OCI-LY7 (cell line): ENCODE measurements at regions not wholly inside any gene's neighbourhood (a gene's known extent, or its start where the extent isn't known, plus 50 kb on each side); places are given as distances from the start of the nearest gene placed in this dataset.

Source experiments
- BruUV-seq: library from RNA; stranded (reverse); fragments of 400-500 nt; replicated peaks from 2 replicates; lab custom pipeline; 2021; lab: Mats Ljungman, UMichigan
- CTCF ChIA-PET: fragments of 300-600 bp; sonication (Branson Sonifier 250); formaldehyde crosslinking; loops from one replicate; lab custom pipeline; 2022; ENCODE audit warnings: antibody characterized with exemption; ENCODE audit not compliant: unreplicated experiment; lab: Charles Lee
- POLR2A ChIA-PET: fragments of 300-600 bp; sonication (Branson Sonifier 250); formaldehyde crosslinking; loops from one replicate; lab custom pipeline; 2022; ENCODE audit warnings: antibody characterized with exemption; lab: Charles Lee
- DNase-seq: peaks from one replicate; pipeline ENCODE4 v3.0.0-alpha.2; 2015; ENCODE audit warnings: low spot score
- H2AFZ ChIP-seq: fragments of 200-600 bp; sonication (generic), shearing (Covaris generic); 2 replicates; pipeline ENCODE4 v1.6.1; 2014; ENCODE audit warnings: mild to moderate bottlenecking, antibody characterized with exemption, low read length, moderate library complexity
- H3K27ac ChIP-seq: fragments of 200-600 bp; sonication (generic); 2 replicates; pipeline ENCODE4 v1.5.1; 2014; ENCODE audit warnings: mixed run types, low read depth, mild to moderate bottlenecking, moderate library complexity, low read length, inconsistent platforms; ENCODE audit not compliant: poor library complexity, severe bottlenecking
- H3K36me3 ChIP-seq: fragments of 200-600 bp; sonication (generic); 2 replicates; pipeline ENCODE4 v1.6.1; 2014; ENCODE audit warnings: mild to moderate bottlenecking, antibody characterized with exemption, low read length, moderate library complexity, mixed read lengths; ENCODE audit not compliant: insufficient read depth
- H3K4me1 ChIP-seq: fragments of 200-600 bp; sonication (generic); 2 replicates; pipeline ENCODE4 v1.5.1; 2014; ENCODE audit warnings: mild to moderate bottlenecking, low read length; ENCODE audit not compliant: insufficient read depth, poor library complexity, severe bottlenecking
- H3K4me2 ChIP-seq: fragments of 200-600 bp; sonication (generic); 2 replicates; pipeline ENCODE4 v1.6.1; 2014; ENCODE audit warnings: mild to moderate bottlenecking, low read length
- H3K4me3 ChIP-seq: fragments of 200-600 bp; sonication (generic); 2 replicates; pipeline ENCODE4 v1.5.1; 2014; ENCODE audit warnings: mild to moderate bottlenecking, low read depth, low read length; ENCODE audit not compliant: poor library complexity, severe bottlenecking
- H3K79me2 ChIP-seq: fragments of 200-600 bp; sonication (generic); 2 replicates; pipeline ENCODE4 v1.6.1; 2016; ENCODE audit warnings: low read depth, mild to moderate bottlenecking, low read length, moderate library complexity, mixed read lengths; ENCODE audit not compliant: insufficient read depth
- H3K9me2 ChIP-seq: fragments of 200-600 bp; sonication (generic); 2 replicates; pipeline ENCODE4 v1.6.1; 2016; ENCODE audit warnings: mild to moderate bottlenecking, low read length, mixed read lengths; ENCODE audit not compliant: insufficient read depth
- H3K9me3 ChIP-seq: fragments of 200-600 bp; sonication (generic); 2 replicates; pipeline ENCODE4 v1.6.1; 2014; ENCODE audit warnings: mild to moderate bottlenecking, mixed run types, low read length, mixed read lengths
- H4K20me1 ChIP-seq: fragments of 200-600 bp; sonication (generic); 2 replicates; pipeline ENCODE4 v1.6.1; 2014; ENCODE audit warnings: mild to moderate bottlenecking, antibody characterized with exemption, low read length, moderate library complexity, mixed read lengths; ENCODE audit not compliant: insufficient read depth
- EZH2phosphoT487 ChIP-seq: fragments of 200-600 bp; sonication (generic); IDR thresholded peaks from 2 replicates; pipeline ENCODE4 v1.6.1; 2018; ENCODE audit warnings: low read depth, borderline replicate concordance, mild to moderate bottlenecking, mixed run types, antibody characterized with exemption, low read length, moderate library complexity, mixed read lengths
- intact Hi-C: fragments of 100-400 bp; cut with micrococcal nuclease; formaldehyde crosslinking; loops from one replicate; pipeline ENCODE4 v1.10.0; 2022; ENCODE audit not compliant: unreplicated experiment
- TF ChIP-seq, protein P1 (sequence below): fragments of 200-600 bp; sonication (generic); conservative IDR thresholded peaks from 2 replicates; pipeline ENCODE4 v1.5.1; 2014; ENCODE audit warnings: mild to moderate bottlenecking, antibody characterized with exemption, low read length, moderate library complexity, mixed read lengths

DNA sequence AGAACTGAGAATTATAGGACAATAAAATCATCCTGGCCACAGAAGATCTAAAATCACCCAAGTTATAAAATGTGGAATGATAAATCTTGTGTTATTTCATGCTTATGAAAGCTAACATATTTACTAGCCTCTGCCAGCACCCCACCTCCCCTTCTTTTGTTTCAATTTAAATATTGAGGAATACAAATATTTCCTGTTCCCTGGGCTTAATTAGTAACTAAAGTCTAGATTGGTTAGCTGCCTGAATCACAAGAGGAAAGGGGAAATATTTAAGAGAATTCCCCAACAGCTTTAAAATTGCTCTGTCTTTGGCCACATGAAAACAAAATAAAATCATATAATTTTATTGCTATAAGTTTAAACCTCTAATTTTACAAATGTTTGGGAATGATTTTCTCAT lies 287.0 kb downstream of the PRELID2 start:
- H3K4me1 ChIP-seq: no peaks in the 10 kb centered on the region
- no peak for DNase-seq

DNA sequence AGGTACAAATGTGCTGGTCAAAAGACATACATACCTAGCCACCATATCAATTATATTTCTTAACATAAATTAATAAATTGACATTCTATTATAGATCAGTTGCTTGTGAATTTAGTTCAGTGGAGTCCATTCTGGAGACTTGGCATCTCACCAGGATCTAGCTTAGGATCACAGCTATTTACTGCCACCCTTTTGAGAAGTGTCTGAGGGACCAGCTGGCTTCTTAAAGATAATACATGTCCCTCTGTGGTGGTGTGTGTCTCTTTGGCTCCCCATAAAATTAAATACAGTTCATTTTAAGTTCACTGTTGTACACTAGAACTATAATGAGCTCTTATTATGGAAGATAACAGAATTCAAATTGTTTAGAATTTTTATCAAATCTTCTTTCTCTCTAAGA lies 290.7 kb downstream of the PRELID2 start:
- Histone ChIP-seq H3K4me2 (no peak overlapping the region), H2AFZ (no peak overlapping the region), H3K79me2 (no peaks in the 10 kb centered on the region), H3K9me3 (no peaks in the 10 kb centered on the region), H3K4me3 (no peak overlapping the region), H3K36me3 (no peaks in the 10 kb centered on the region), H3K27ac (no peak overlapping the region), H4K20me1 (no peaks in the 10 kb centered on the region), H3K4me1 (no peaks in the 10 kb centered on the region), H3K9me2 (no peaks in the 10 kb centered on the region)
- no TSS peak for BruUV-seq
- no peak for TF ChIP-seq EZH2phosphoT487
- TF ChIP-seq, protein P1, sequence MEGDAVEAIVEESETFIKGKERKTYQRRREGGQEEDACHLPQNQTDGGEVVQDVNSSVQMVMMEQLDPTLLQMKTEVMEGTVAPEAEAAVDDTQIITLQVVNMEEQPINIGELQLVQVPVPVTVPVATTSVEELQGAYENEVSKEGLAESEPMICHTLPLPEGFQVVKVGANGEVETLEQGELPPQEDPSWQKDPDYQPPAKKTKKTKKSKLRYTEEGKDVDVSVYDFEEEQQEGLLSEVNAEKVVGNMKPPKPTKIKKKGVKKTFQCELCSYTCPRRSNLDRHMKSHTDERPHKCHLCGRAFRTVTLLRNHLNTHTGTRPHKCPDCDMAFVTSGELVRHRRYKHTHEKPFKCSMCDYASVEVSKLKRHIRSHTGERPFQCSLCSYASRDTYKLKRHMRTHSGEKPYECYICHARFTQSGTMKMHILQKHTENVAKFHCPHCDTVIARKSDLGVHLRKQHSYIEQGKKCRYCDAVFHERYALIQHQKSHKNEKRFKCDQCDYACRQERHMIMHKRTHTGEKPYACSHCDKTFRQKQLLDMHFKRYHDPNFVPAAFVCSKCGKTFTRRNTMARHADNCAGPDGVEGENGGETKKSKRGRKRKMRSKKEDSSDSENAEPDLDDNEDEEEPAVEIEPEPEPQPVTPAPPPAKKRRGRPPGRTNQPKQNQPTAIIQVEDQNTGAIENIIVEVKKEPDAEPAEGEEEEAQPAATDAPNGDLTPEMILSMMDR: no peak
- POLR2A ChIA-PET: no interaction called here
- DNase-seq: no peak
- intact Hi-C loops: no loop called here
- CTCF ChIA-PET: no interaction called here

More for the DNA sequence above, 287.0 kb downstream of the PRELID2 start:
- Histone ChIP-seq H3K4me2 (no peak overlapping the region), H3K4me3 (no peak overlapping the region), H4K20me1 (no peaks in the 10 kb centered on the region), H3K9me2 (no peaks in the 10 kb centered on the region), H3K79me2 (no peaks in the 10 kb centered on the region), H3K27ac (no peak overlapping the region), H2AFZ (no peak overlapping the region), H3K9me3 (no peaks in the 10 kb centered on the region), H3K36me3 (no peaks in the 10 kb centered on the region)
- no TSS peak for BruUV-seq
- intact Hi-C loops: no loop called here
- POLR2A ChIA-PET: no interaction called here
- TF ChIP-seq EZH2phosphoT487: no peak
- TF ChIP-seq, protein P1: no peak
- CTCF ChIA-PET: no interaction called here

DNA sequence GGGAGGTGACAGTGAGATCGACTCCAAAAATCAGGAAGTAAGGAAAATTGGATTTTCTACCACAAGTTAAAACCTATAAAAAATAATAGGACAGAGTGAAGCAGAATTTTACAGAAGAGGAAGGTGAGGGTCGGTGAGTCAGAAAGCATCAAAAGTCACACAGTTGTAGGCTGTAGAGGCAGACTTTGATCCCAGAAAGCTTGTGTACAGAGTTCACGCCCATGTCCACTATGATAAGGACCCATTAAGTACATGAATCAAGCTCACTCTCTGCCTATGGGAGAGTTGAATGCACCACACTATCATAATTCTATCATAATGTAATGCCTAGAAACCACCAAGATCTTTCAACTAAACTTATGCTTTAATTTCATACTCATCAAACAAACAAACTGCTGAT lies 291.2 kb downstream of the PRELID2 start:
- Histone ChIP-seq H4K20me1 (no peaks in the 10 kb centered on the region), H3K36me3 (no peaks in the 10 kb centered on the region), H3K4me3 (no peak overlapping the region), H3K9me3 (no peaks in the 10 kb centered on the region), H3K9me2 (no peaks in the 10 kb centered on the region), H3K79me2 (no peaks in the 10 kb centered on the region), H3K4me1 (no peaks in the 10 kb centered on the region), H2AFZ (no peak overlapping the region), H3K4me2 (no peak overlapping the region), H3K27ac (no peak overlapping the region)
- ChIA-PET POLR2A (no interaction called here), CTCF (no interaction called here)
- TF ChIP-seq, protein P1: no peak
- no peak for TF ChIP-seq EZH2phosphoT487
- intact Hi-C loops: no loop called here
- DNase-seq: no peak
- BruUV-seq: no TSS peak
